ENCODE measurements at regions not wholly inside any gene's neighbourhood (a gene's known extent, or its start where the extent isn't known, plus 50 kb on each side); places are given as distances from the start of the nearest gene placed in this dataset.
"Not testable (repeated sequence)": the region's sequence is repeated elsewhere in the genome, so short reads cannot be mapped to it uniquely, and the experiment has no call there.

DNA sequence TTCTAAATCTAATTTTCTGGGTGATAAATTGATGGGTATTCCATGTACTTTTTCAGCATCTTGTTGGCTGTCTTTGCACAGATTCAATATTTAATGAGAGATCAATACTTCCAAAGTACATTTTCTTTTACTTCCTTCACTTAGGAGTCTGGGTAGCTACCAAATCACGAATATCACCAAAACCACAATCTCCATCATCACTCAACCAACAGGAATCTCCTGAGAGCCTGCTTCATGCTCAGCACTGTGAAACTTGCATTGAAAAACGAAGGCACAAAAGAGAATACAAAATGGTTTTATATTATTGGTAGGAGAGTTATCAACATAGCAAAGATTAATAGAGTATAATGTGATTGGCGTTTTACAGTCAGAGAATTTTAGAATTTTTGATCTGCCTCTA, 261.5 kb upstream of the DSEL start:
- Histone ChIP-seq H3K27ac (ENCODE audit: low read length) (no peak overlapping the region), H3K36me3 (ENCODE audit: control insufficient read depth, insufficient read depth, low read length) (no peaks in the 10 kb centered on the region), H3K4me3 (ENCODE audit: low read length) (no peak overlapping the region), H3K4me1 (ENCODE audit: control insufficient read depth, insufficient read depth, low read length) (no peaks in the 10 kb centered on the region), H3K27me3 (ENCODE audit: control insufficient read depth, insufficient read depth, low read length) (no peaks in the 10 kb centered on the region), H3K9me3 (replicated peaks; ENCODE audit: control insufficient read depth, low read depth, low read length) (no peaks in the 10 kb centered on the region)
- WGBS (ENCODE audit: insufficient coverage) = 80% methylated on average over 1 of the region's 3 CpGs
- DNase-seq = no peak

DNA sequence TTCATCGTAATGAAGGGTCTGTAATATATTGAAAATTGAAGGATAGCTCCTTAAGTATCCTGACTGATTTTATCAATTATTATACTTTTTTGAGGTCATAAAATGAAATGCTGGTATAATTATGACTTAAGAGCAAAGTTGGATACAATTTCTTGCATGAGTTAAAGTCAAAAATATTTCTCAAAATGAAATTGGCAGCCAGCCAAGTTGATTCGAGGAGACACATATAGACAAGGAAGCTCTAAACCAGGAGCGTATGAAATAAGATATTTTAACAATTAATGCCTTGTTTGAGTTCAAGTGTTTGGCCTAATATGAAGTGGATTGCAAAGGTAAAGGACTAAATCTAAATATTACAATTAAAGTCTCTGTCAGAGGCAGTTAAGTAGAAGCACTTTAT, 260.4 kb upstream of the DSEL start:
- no CpG with 5 or more reads among the region's 3 CpGs for WGBS (ENCODE audit: insufficient coverage)
- H3K27ac ChIP-seq (ENCODE audit: low read length) = no peak overlapping the region
- H3K4me1 ChIP-seq (ENCODE audit: control insufficient read depth, insufficient read depth, low read length) = no peaks in the 10 kb centered on the region
- H3K4me3 ChIP-seq (ENCODE audit: low read length) = no peak overlapping the region
- H3K9me3 ChIP-seq (replicated peaks; ENCODE audit: control insufficient read depth, low read depth, low read length) = no peaks in the 10 kb centered on the region
- H3K27me3 ChIP-seq (ENCODE audit: control insufficient read depth, insufficient read depth, low read length) = no peaks in the 10 kb centered on the region
- no peaks in the 10 kb centered on the region for H3K36me3 ChIP-seq (ENCODE audit: control insufficient read depth, insufficient read depth, low read length)
- peak; percentile 50 for DNase-seq

GRCh38 chr18:67771271-67771670, 254.8 kb upstream of the DSEL start:
- no peak overlapping the region for H3K4me3 ChIP-seq (ENCODE audit: low read length)
- no peaks in the 10 kb centered on the region for H3K36me3 ChIP-seq (ENCODE audit: control insufficient read depth, insufficient read depth, low read length)
- no peak overlapping the region for H3K27ac ChIP-seq (ENCODE audit: low read length)
- no peaks in the 10 kb centered on the region for H3K9me3 ChIP-seq (replicated peaks; ENCODE audit: control insufficient read depth, low read depth, low read length)
- no peaks in the 10 kb centered on the region for H3K4me1 ChIP-seq (ENCODE audit: control insufficient read depth, insufficient read depth, low read length)
- no peaks in the 10 kb centered on the region for H3K27me3 ChIP-seq (ENCODE audit: control insufficient read depth, insufficient read depth, low read length)
- DNase-seq = no peak
- WGBS (ENCODE audit: insufficient coverage) = no CpG with 5 or more reads among the region's 2 CpGs

DNA sequence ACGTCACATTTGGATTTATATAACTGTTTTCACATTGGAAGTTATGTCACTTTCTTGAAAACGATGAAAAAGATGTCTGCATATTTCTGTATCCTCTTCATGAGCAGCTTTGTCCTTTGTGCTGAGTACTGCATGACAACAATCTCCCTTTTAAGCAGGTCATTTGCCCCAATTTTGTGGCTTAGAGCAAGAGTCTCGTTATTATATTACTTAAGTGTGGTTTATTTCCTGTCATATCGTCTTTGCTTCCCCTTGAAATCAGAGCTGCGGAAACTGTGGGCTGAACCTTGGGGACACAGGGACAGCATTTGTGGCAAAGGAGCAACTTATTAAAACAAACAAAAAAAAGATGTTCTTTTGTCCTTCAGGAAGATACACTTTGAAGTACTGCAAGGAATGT, 254.0 kb upstream of the DSEL start:
- no peaks in the 10 kb centered on the region for H3K27me3 ChIP-seq (ENCODE audit: control insufficient read depth, insufficient read depth, low read length)
- H3K9me3 ChIP-seq (replicated peaks; ENCODE audit: control insufficient read depth, low read depth, low read length) = no peaks in the 10 kb centered on the region
- 40% methylated on average over 1 of the region's 5 CpGs for WGBS (ENCODE audit: insufficient coverage)
- no peaks in the 10 kb centered on the region for H3K4me1 ChIP-seq (ENCODE audit: control insufficient read depth, insufficient read depth, low read length)
- DNase-seq = no peak
- H3K27ac ChIP-seq (ENCODE audit: low read length) = no peak overlapping the region
- no peaks in the 10 kb centered on the region for H3K36me3 ChIP-seq (ENCODE audit: control insufficient read depth, insufficient read depth, low read length)
- no peak overlapping the region for H3K4me3 ChIP-seq (ENCODE audit: low read length)

- no peaks in the 10 kb centered on the region for H3K9me3 ChIP-seq (replicated peaks; ENCODE audit: control insufficient read depth, low read depth, low read length)
- DNase-seq = no peak
- no peak overlapping the region for H3K27ac ChIP-seq (ENCODE audit: low read length)
- no peaks in the 10 kb centered on the region for H3K36me3 ChIP-seq (ENCODE audit: control insufficient read depth, insufficient read depth, low read length)
- H3K4me1 ChIP-seq (ENCODE audit: control insufficient read depth, insufficient read depth, low read length) = no peaks in the 10 kb centered on the region
- no peak overlapping the region for H3K4me3 ChIP-seq (ENCODE audit: low read length)
- no peaks in the 10 kb centered on the region for H3K27me3 ChIP-seq (ENCODE audit: control insufficient read depth, insufficient read depth, low read length)
Observed at GRCh38 chr18:67766930-67767329, 250.4 kb upstream of the DSEL start.

- not testable (repeated sequence) for H3K4me3 ChIP-seq (ENCODE audit: low read length); H3K27me3 ChIP-seq (ENCODE audit: control insufficient read depth, insufficient read depth, low read length); H3K9me3 ChIP-seq (replicated peaks; ENCODE audit: control insufficient read depth, low read depth, low read length); DNase-seq; H3K36me3 ChIP-seq (ENCODE audit: control insufficient read depth, insufficient read depth, low read length); H3K4me1 ChIP-seq (ENCODE audit: control insufficient read depth, insufficient read depth, low read length); H3K27ac ChIP-seq (ENCODE audit: low read length)
- WGBS (ENCODE audit: insufficient coverage) = no CpG with 5 or more reads among the region's 1 CpG
Observed at GRCh38 chr18:67752211-67752610, 235.7 kb upstream of the DSEL start.

DNA sequence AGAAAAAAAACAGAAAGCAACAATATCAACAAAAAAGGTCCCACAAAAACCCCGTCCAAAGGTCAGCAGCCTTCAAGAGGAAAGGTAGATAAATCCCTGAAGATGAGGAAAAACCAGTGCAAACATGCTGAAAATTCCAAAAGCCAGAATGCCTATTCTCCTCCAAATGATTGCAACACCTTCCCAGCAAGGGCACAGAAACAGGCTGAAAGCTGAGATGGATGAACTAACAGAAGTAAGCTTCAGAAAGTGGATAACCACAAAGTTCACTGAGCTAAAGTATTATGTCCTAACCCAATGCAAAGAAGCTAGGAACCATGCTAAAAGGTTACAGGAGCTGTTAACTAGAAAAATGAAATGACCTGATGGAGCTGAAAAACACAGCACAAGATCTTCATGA, 226.4 kb upstream of the DSEL start:
- H3K9me3 ChIP-seq (replicated peaks; ENCODE audit: control insufficient read depth, low read depth, low read length) = peaks cover 8% of the 10 kb centered on the region

DNA sequence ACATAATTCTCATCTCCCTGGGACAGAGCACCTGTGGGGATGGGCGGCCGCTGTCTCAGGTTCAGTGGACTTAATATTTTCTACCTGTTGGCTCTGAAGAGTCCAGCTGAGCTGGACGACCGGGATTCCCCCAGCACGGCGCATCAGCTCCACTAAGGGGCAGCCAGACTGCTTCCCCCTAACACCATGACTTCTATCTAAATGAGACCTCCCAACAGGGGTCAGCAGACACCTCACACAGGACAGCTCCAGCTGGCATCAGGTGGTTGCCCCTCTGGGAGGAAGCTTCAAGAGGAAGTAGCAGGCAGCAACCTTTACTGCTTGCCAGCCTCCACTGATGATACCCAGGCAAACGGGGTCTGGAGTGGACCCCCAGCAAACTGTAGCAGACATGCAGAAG, 226.0 kb upstream of the DSEL start:
- Histone ChIP-seq H3K9me3 (replicated peaks; ENCODE audit: control insufficient read depth, low read depth, low read length) (peaks cover 7% of the 10 kb centered on the region), H3K27me3 (ENCODE audit: control insufficient read depth, insufficient read depth, low read length) (no peaks in the 10 kb centered on the region), H3K36me3 (ENCODE audit: control insufficient read depth, insufficient read depth, low read length) (no peaks in the 10 kb centered on the region), H3K27ac (ENCODE audit: low read length) (no peak overlapping the region), H3K4me3 (ENCODE audit: low read length) (no peak overlapping the region), H3K4me1 (ENCODE audit: control insufficient read depth, insufficient read depth, low read length) (no peaks in the 10 kb centered on the region)
- 88% methylated on average over 4 of the region's 7 CpGs for WGBS (ENCODE audit: insufficient coverage)
- no peak for DNase-seq

More for the DNA sequence above, 226.4 kb upstream of the DSEL start:
- Histone ChIP-seq H3K36me3 (ENCODE audit: control insufficient read depth, insufficient read depth, low read length) (no peaks in the 10 kb centered on the region), H3K4me1 (ENCODE audit: control insufficient read depth, insufficient read depth, low read length) (no peaks in the 10 kb centered on the region), H3K27me3 (ENCODE audit: control insufficient read depth, insufficient read depth, low read length) (no peaks in the 10 kb centered on the region), H3K4me3 (ENCODE audit: low read length) (no peak overlapping the region), H3K27ac (ENCODE audit: low read length) (no peak overlapping the region)
- no CpG with 5 or more reads among the region's 1 CpG for WGBS (ENCODE audit: insufficient coverage)
- DNase-seq = no peak

- Histone ChIP-seq H3K4me1 (ENCODE audit: control insufficient read depth, insufficient read depth, low read length) (no peaks in the 10 kb centered on the region), H3K27ac (ENCODE audit: low read length) (no peak overlapping the region), H3K36me3 (ENCODE audit: control insufficient read depth, insufficient read depth, low read length) (no peaks in the 10 kb centered on the region), H3K27me3 (ENCODE audit: control insufficient read depth, insufficient read depth, low read length) (no peaks in the 10 kb centered on the region), H3K4me3 (ENCODE audit: low read length) (no peak overlapping the region), H3K9me3 (replicated peaks; ENCODE audit: control insufficient read depth, low read depth, low read length) (no peaks in the 10 kb centered on the region)
- no CpG with 5 or more reads among the region's 6 CpGs for WGBS (ENCODE audit: insufficient coverage)
- DNase-seq = no peak
Observed at GRCh38 chr18:67735506-67735905, 219.0 kb upstream of the DSEL start.

GRCh38 chr18:67733088-67733487, 216.6 kb upstream of the DSEL start:
- no CpG with 5 or more reads among the region's 1 CpG for WGBS (ENCODE audit: insufficient coverage)

DNA sequence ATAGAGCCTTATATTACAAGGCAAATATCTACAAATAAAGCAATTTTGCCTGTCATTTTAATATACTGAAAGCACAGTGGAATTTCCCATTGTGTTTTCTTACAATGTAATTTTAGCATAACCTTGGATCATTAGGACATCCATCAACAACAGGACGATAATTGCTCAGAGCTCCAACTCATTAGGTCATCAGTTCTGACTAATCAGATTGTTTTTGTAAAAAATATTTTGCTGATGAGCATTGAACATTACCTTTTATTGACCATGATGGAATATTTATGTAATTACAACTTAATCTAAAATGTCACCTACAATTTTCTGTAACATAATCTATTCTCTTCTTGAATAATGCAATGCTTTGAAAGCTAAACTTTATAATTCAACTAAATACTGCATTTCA, 215.3 kb upstream of the DSEL start:
- WGBS (ENCODE audit: insufficient coverage) = no CpG with 5 or more reads among the region's 1 CpG
- Histone ChIP-seq H3K27me3 (ENCODE audit: control insufficient read depth, insufficient read depth, low read length) (no peaks in the 10 kb centered on the region), H3K36me3 (ENCODE audit: control insufficient read depth, insufficient read depth, low read length) (no peaks in the 10 kb centered on the region), H3K27ac (ENCODE audit: low read length) (no peak overlapping the region), H3K4me1 (ENCODE audit: control insufficient read depth, insufficient read depth, low read length) (no peaks in the 10 kb centered on the region), H3K9me3 (replicated peaks; ENCODE audit: control insufficient read depth, low read depth, low read length) (no peaks in the 10 kb centered on the region), H3K4me3 (ENCODE audit: low read length) (no peak overlapping the region)
- DNase-seq = no peak

More at GRCh38 chr18:67733088-67733487, 216.6 kb upstream of the DSEL start:
- Histone ChIP-seq H3K4me1 (ENCODE audit: control insufficient read depth, insufficient read depth, low read length) (no peaks in the 10 kb centered on the region), H3K36me3 (ENCODE audit: control insufficient read depth, insufficient read depth, low read length) (no peaks in the 10 kb centered on the region), H3K27me3 (ENCODE audit: control insufficient read depth, insufficient read depth, low read length) (no peaks in the 10 kb centered on the region), H3K9me3 (replicated peaks; ENCODE audit: control insufficient read depth, low read depth, low read length) (no peaks in the 10 kb centered on the region), H3K4me3 (ENCODE audit: low read length) (no peak overlapping the region), H3K27ac (ENCODE audit: low read length) (no peak overlapping the region)
- DNase-seq = no peak

Data from muscle of leg (tissue), 3 donors.